CD14-positive monocyte (primary cell): ENCODE measurements at regions not wholly inside any gene's neighbourhood (a gene's known extent, or its start where the extent isn't known, plus 50 kb on each side); places are given as distances from the start of the nearest gene placed in this dataset.

ENCODE experiments used
- DNase-seq, 3 donors: peaks; one replicate each; pipeline ENCODE4 v3.0.0-alpha.2; 2011 to 2022
- H2AFZ ChIP-seq: 2 replicates; pipeline ENCODE4 v1.6.0; 2012; ENCODE audit warnings: mild to moderate bottlenecking, low read depth, low read length, inconsistent platforms; ENCODE audit not compliant: insufficient read depth, poor library complexity, severe bottlenecking
- H3K27ac ChIP-seq, 2 donors: 1 replicate in 1 of 2; 2 replicates in 1 of 2; pipeline ENCODE4 v1.5.1; 2012 to 2013; ENCODE audit warnings: low read length in 2 of 2, control low read depth in 1 of 2, inconsistent platforms in 1 of 2, low read depth in 1 of 2, mild to moderate bottlenecking in 1 of 2
- H3K27me3 ChIP-seq, 2 donors: one replicate each; pipeline versions ENCODE4 v1.6.0 to v1.6.1; 2011 to 2013; ENCODE audit warnings: low read length in 2 of 2; ENCODE audit not compliant: control insufficient read depth in 2 of 2, insufficient read depth in 2 of 2
- H3K36me3 ChIP-seq, 2 donors: replicated peaks in 1 of 2; 1 replicate in 1 of 2; 2 replicates in 1 of 2; pipeline versions ENCODE4 v1.5.1 to v1.6.1; 2012 to 2013; ENCODE audit warnings: low read length in 2 of 2, control low read depth in 1 of 2, inconsistent platforms in 1 of 2, mild to moderate bottlenecking in 1 of 2; ENCODE audit not compliant: insufficient read depth in 2 of 2, control insufficient read depth in 1 of 2
- H3K4me1 ChIP-seq, 2 donors: 1 replicate in 1 of 2; 2 replicates in 1 of 2; pipeline versions ENCODE4 v1.5.1 to v1.6.1; 2012 to 2013; ENCODE audit warnings: low read length in 2 of 2, control low read depth in 1 of 2, inconsistent platforms in 1 of 2, mild to moderate bottlenecking in 1 of 2, moderate library complexity in 1 of 2; ENCODE audit not compliant: insufficient read depth in 2 of 2, control insufficient read depth in 1 of 2
- H3K4me2 ChIP-seq: replicated peaks from 2 replicates; pipeline ENCODE3; 2012; ENCODE audit warnings: low read length, moderate library complexity, mild to moderate bottlenecking; ENCODE audit not compliant: poor library complexity, severe bottlenecking; ENCODE audit errors: extremely low read depth
- H3K4me3 ChIP-seq, 3 experiments: fragments of 200-600 bp in 1 of 3; sonication (generic) in 1 of 3; replicated peaks in 1 of 3; 1 replicate in 2 of 3; 2 replicates in 1 of 3; pipeline ENCODE4 v1.5.1; 2011 to 2013; ENCODE audit warnings: low read length in 3 of 3, mild to moderate bottlenecking in 3 of 3, control low read depth in 2 of 3, low read depth in 2 of 3, inconsistent platforms in 1 of 3, moderate library complexity in 1 of 3
- H3K79me2 ChIP-seq: 2 replicates; pipeline ENCODE4 v1.6.0; 2012; ENCODE audit warnings: mild to moderate bottlenecking, control low read depth, inconsistent platforms, low read length, moderate library complexity; ENCODE audit not compliant: insufficient read depth
- H3K9ac ChIP-seq: 2 replicates; pipeline ENCODE4 v1.6.0; 2017; ENCODE audit warnings: low read length, mild to moderate bottlenecking; ENCODE audit not compliant: insufficient read depth, poor library complexity, severe bottlenecking
- H3K9me3 ChIP-seq, 2 donors: replicated peaks in 1 of 2; 1 replicate in 1 of 2; 2 replicates in 1 of 2; pipeline versions ENCODE4 v1.5.1 to v1.6.1; 2012 to 2013; ENCODE audit warnings: low read length in 2 of 2, control low read depth in 1 of 2; ENCODE audit not compliant: control insufficient read depth in 1 of 2, insufficient read depth in 1 of 2
- H4K20me1 ChIP-seq: 2 replicates; pipeline ENCODE4 v1.6.0; 2012; ENCODE audit warnings: mild to moderate bottlenecking, low read length, control low read depth, moderate library complexity; ENCODE audit not compliant: insufficient read depth
- H3K27ac Mint-ChIP-seq, 7 donors: one replicate each; pipeline ENCODE4 v1.8.0; 2020; ENCODE audit warnings: mild to moderate bottlenecking in 7 of 7, mixed read lengths in 7 of 7, moderate library complexity in 6 of 7, inconsistent platforms in 2 of 7
- H3K27me3 Mint-ChIP-seq, 3 donors: one replicate each; pipeline ENCODE4 v1.8.0; 2021 to 2022; ENCODE audit warnings: low read depth in 3 of 3, mild to moderate bottlenecking in 3 of 3, mixed read lengths in 3 of 3, moderate library complexity in 3 of 3, inconsistent platforms in 1 of 3
- H3K36me3 Mint-ChIP-seq, 2 donors: one replicate each; pipeline ENCODE4 v1.8.0; 2020; ENCODE audit warnings: mixed read lengths in 2 of 2, inconsistent platforms in 1 of 2, mild to moderate bottlenecking in 1 of 2
- H3K4me1 Mint-ChIP-seq: one replicate; pipeline ENCODE4 v1.8.0; 2020; ENCODE audit warnings: mild to moderate bottlenecking, mixed read lengths
- H3K4me3 Mint-ChIP-seq, 2 donors: one replicate each; pipeline ENCODE4 v1.8.0; 2020; ENCODE audit warnings: mild to moderate bottlenecking in 2 of 2, mixed read lengths in 2 of 2, moderate library complexity in 1 of 2
- H3K9me3 Mint-ChIP-seq, 7 donors: one replicate each; pipeline ENCODE4 v1.8.0; 2020 to 2022; ENCODE audit warnings: mixed read lengths in 7 of 7, mild to moderate bottlenecking in 6 of 7, moderate library complexity in 6 of 7, inconsistent platforms in 2 of 7
- WGBS: methylation state at CpG from one replicate; pipeline ENCODE4 v1.1.5; 2013; ENCODE audit warnings: missing lambda C conversion rate; ENCODE audit not compliant: insufficient coverage; 5-methylcytosine and 5-hydroxymethylcytosine counted together
- intact Hi-C, 2 donors: fragments of 100-400 bp; cut with micrococcal nuclease; formaldehyde crosslinking; loops; one replicate each; pipeline versions ENCODE4 v1.15.0 to v1.15.1; 2023
- TF ChIP-seq, protein P1 (sequence below): fragments of 200-600 bp; IDR thresholded peaks from one replicate; pipeline ENCODE4 v1.8.0; 2022; ENCODE audit warnings: antibody characterized with exemption, mild to moderate bottlenecking

DNA sequence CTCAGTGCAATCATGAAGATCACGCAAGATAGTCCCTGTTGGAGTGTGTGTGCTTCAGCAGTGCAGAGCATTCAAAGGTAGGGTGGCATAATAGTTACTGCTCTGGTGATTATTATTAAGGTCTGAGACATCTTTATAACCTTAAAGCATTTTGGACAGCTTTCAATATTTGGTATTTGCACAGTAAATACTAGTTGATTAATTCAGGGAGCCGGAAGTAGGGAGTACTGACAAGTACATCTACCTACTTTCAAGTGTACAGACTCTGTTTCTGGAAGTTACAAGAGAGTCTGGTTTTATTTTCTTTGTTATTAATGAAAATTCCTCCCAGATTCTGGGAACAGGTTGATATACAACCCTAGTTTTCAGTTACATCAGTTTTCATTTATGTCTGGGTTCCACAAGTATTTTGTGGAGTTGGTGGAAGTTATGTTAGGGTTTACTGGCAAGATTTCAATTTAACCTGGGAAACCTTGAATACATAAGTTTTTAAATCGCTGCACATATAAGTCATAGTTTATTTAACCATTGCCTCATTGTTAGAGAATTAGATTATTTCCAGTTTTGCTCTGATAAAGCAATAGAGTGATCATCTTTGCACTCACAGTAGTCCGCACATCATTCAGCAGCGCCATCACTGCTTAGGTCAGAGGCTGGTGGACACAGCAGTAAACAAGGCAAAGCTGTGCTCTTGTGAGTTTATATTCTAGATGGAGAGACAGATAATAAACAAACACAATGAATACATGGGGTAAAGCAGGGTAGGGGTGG, 366.6 kb downstream of the REEP3 start:
- WGBS, result 100% methylated on average over 2 of the region's 5 CpGs
- Histone ChIP-seq H3K27ac (no peak overlapping the region), H3K4me2 (no peak overlapping the region), H3K9ac (no peak overlapping the region), H2AFZ (no peak overlapping the region), H4K20me1 (no peaks in the 10 kb centered on the region), H3K36me3 (no peaks in the 10 kb centered on the region), H3K79me2 (no peaks in the 10 kb centered on the region), H3K9me3 (no peaks in the 10 kb centered on the region), H3K27me3 (no peaks in the 10 kb centered on the region), H3K4me1 (no peaks in the 10 kb centered on the region), H3K4me3 (no peak overlapping the region)
- no peak for DNase-seq
- intact Hi-C loops, result no loop called here
- H3K36me3 Mint-ChIP-seq, result no peaks in the 10 kb centered on the region
- H3K9me3 Mint-ChIP-seq, result peaks cover 0 to 9% (median 3%) of the 10 kb centered on the region in 7 donors
- H3K4me3 Mint-ChIP-seq, result no peak overlapping the region
- TF ChIP-seq, protein P1, sequence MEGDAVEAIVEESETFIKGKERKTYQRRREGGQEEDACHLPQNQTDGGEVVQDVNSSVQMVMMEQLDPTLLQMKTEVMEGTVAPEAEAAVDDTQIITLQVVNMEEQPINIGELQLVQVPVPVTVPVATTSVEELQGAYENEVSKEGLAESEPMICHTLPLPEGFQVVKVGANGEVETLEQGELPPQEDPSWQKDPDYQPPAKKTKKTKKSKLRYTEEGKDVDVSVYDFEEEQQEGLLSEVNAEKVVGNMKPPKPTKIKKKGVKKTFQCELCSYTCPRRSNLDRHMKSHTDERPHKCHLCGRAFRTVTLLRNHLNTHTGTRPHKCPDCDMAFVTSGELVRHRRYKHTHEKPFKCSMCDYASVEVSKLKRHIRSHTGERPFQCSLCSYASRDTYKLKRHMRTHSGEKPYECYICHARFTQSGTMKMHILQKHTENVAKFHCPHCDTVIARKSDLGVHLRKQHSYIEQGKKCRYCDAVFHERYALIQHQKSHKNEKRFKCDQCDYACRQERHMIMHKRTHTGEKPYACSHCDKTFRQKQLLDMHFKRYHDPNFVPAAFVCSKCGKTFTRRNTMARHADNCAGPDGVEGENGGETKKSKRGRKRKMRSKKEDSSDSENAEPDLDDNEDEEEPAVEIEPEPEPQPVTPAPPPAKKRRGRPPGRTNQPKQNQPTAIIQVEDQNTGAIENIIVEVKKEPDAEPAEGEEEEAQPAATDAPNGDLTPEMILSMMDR, result no peak
- H3K27ac Mint-ChIP-seq, result no peak overlapping the region
- peaks cover 1 to 3% (median 2%) of the 10 kb centered on the region in 3 donors for H3K27me3 Mint-ChIP-seq
- H3K4me1 Mint-ChIP-seq, result no peaks in the 10 kb centered on the region

GRCh38 chr10:63889803-63890202, 368.6 kb downstream of the REEP3 start:
- H3K9me3 ChIP-seq, result no peaks in the 10 kb centered on the region
- peaks cover 0 to 2% (median 1%) of the 10 kb centered on the region in 3 donors for H3K27me3 Mint-ChIP-seq
- intact Hi-C loops, result no loop called here
- no peak overlapping the region for H3K27ac ChIP-seq
- H2AFZ ChIP-seq, result no peak overlapping the region
- H3K27me3 ChIP-seq, result no peaks in the 10 kb centered on the region
- no peak for DNase-seq
- H4K20me1 ChIP-seq, result no peaks in the 10 kb centered on the region
- no peak overlapping the region for H3K4me2 ChIP-seq
- no peak overlapping the region for H3K4me3 ChIP-seq
- no peak overlapping the region for H3K4me3 Mint-ChIP-seq
- no peaks in the 10 kb centered on the region for H3K36me3 Mint-ChIP-seq
- no peak overlapping the region for H3K9ac ChIP-seq
- H3K4me1 ChIP-seq, result no peaks in the 10 kb centered on the region
- H3K9me3 Mint-ChIP-seq, result peaks cover 0 to 9% (median 3%) of the 10 kb centered on the region in 7 donors
- no peaks in the 10 kb centered on the region for H3K4me1 Mint-ChIP-seq
- no peak overlapping the region for H3K27ac Mint-ChIP-seq
- no peaks in the 10 kb centered on the region for H3K79me2 ChIP-seq
- TF ChIP-seq, protein P1, result no peak
- 94% methylated on average over 3 of the region's 4 CpGs for WGBS
- no peaks in the 10 kb centered on the region for H3K36me3 ChIP-seq
